ENCODE measurements at regions not wholly inside any gene's neighbourhood (a gene's known extent, or its start where the extent isn't known, plus 50 kb on each side); places are given as distances from the start of the nearest gene placed in this dataset.

- H3K4me3 ChIP-seq, result no peak overlapping the region
- no peak overlapping the region for H3K27ac ChIP-seq
These were observed 368.6 kb downstream of the EIPR1 start for GRCh38 chr2:3009005-3009404.

- Histone ChIP-seq H3K4me3 (no peak overlapping the region), H3K27ac (no peak overlapping the region)
These were observed 369.1 kb downstream of the EIPR1 start for GRCh38 chr2:3008561-3008960.

- Histone ChIP-seq H3K27ac (no peak overlapping the region), H3K4me3 (no peak overlapping the region)
These were observed 370.5 kb downstream of the EIPR1 start for GRCh38 chr2:3007135-3007534.

GRCh38 chr2:3005859-3006501 lies 371.6 kb downstream of the EIPR1 start:
- no peak overlapping the region for H3K27ac ChIP-seq
- H3K4me3 ChIP-seq, result no peak overlapping the region

- Histone ChIP-seq H3K4me3 (no peak overlapping the region), H3K27ac (no peak overlapping the region)
These were observed 375.7 kb downstream of the EIPR1 start for GRCh38 chr2:3001615-3002560.

- no peak overlapping the region for H3K27ac ChIP-seq
These were observed 376.6 kb downstream of the EIPR1 start for GRCh38 chr2:3000968-3001367.

GRCh38 chr2:3000125-3000524 lies 377.5 kb downstream of the EIPR1 start:
- no peak overlapping the region for H3K4me3 ChIP-seq
- H3K27ac ChIP-seq, result no peak overlapping the region

More at GRCh38 chr2:3000968-3001367, 376.6 kb downstream of the EIPR1 start:
- H3K4me3 ChIP-seq, result no peak overlapping the region

- H3K4me3 ChIP-seq, result no peak overlapping the region
These were observed 378.6 kb downstream of the EIPR1 start for GRCh38 chr2:2998971-2999370.

GRCh38 chr2:2993172-2993692 lies 384.4 kb downstream of the EIPR1 start:
- Histone ChIP-seq H3K4me3 (no peak overlapping the region), H3K27ac (no peak overlapping the region)

More at GRCh38 chr2:2998971-2999370, 378.6 kb downstream of the EIPR1 start:
- no peak overlapping the region for H3K27ac ChIP-seq

- Histone ChIP-seq H3K4me3 (no peak overlapping the region), H3K27ac (no peak overlapping the region)
These were observed 385.0 kb downstream of the EIPR1 start for GRCh38 chr2:2992634-2993033.

GRCh38 chr2:2985020-2985419 lies 392.6 kb downstream of the EIPR1 start:
- no peak overlapping the region for H3K4me3 ChIP-seq
- no peak overlapping the region for H3K27ac ChIP-seq

- H3K27ac ChIP-seq, result no peak overlapping the region
- no peak overlapping the region for H3K4me3 ChIP-seq
These were observed 396.6 kb downstream of the EIPR1 start for GRCh38 chr2:2981000-2981399.

GRCh38 chr2:2974982-2975381 lies 402.6 kb downstream of the EIPR1 start:
- Histone ChIP-seq H3K4me3 (no peak overlapping the region), H3K27ac (no peak overlapping the region)

GRCh38 chr2:2960441-2961133 lies 417.0 kb downstream of the EIPR1 start:
- H3K27ac ChIP-seq, result no peak overlapping the region
- no peak overlapping the region for H3K4me3 ChIP-seq

GRCh38 chr2:2950403-2950952 lies 427.1 kb downstream of the EIPR1 start:
- no peak overlapping the region for H3K27ac ChIP-seq
- H3K4me3 ChIP-seq, result no peak overlapping the region

GRCh38 chr2:2947406-2947805 lies 430.2 kb downstream of the EIPR1 start:
- Histone ChIP-seq H3K27ac (no peak overlapping the region), H3K4me3 (no peak overlapping the region)

- Histone ChIP-seq H3K27ac (no peak overlapping the region), H3K4me3 (no peak overlapping the region)
These were observed 434.7 kb downstream of the EIPR1 start for GRCh38 chr2:2942906-2943305.

GRCh38 chr2:2942225-2942624 lies 435.4 kb downstream of the EIPR1 start:
- Histone ChIP-seq H3K4me3 (no peak overlapping the region), H3K27ac (no peak overlapping the region)

- no peak overlapping the region for H3K27ac ChIP-seq
- no peak overlapping the region for H3K4me3 ChIP-seq
These were observed 436.4 kb downstream of the EIPR1 start for GRCh38 chr2:2941205-2941604.

GRCh38 chr2:2940702-2941101 lies 436.9 kb downstream of the EIPR1 start:
- no peak overlapping the region for H3K27ac ChIP-seq
- no peak overlapping the region for H3K4me3 ChIP-seq

Data from skin epidermis (tissue), 12 donors.